Astrocyte (in vitro differentiated cells and primary cell): ENCODE measurements at regions not wholly inside any gene's neighbourhood (a gene's known extent, or its start where the extent isn't known, plus 50 kb on each side); places are given as distances from the start of the nearest gene placed in this dataset.

ENCODE experiments used
- DNase-seq: peaks from one replicate; pipeline ENCODE4 v3.0.0-alpha.2; 2010; ENCODE audit warnings: low read depth
- FAIRE-seq: peaks from 2 replicates; lab custom pipeline; 2011; peaks lifted over from hg19 to GRCh38; lab: Jason Lieb, UNC
- H2AFZ ChIP-seq: 2 replicates; pipeline ENCODE4 v1.6.0; 2012; ENCODE audit warnings: low read depth, low read length, inconsistent platforms
- H3K27ac ChIP-seq: 2 replicates; pipeline ENCODE4 v1.5.1; 2011; ENCODE audit warnings: low read depth, low read length, inconsistent platforms
- H3K27me3 ChIP-seq: 2 replicates; pipeline ENCODE4 v1.6.0; 2011; ENCODE audit warnings: low read length, inconsistent platforms; ENCODE audit not compliant: insufficient read depth
- H3K36me3 ChIP-seq: 2 replicates; pipeline ENCODE4 v1.5.1; 2011; ENCODE audit warnings: low read length, inconsistent platforms; ENCODE audit not compliant: insufficient read depth
- H3K4me1 ChIP-seq: 2 replicates; pipeline ENCODE4 v1.5.1; 2011; ENCODE audit warnings: low read length, inconsistent platforms; ENCODE audit not compliant: insufficient read depth
- H3K4me2 ChIP-seq: 2 replicates; pipeline ENCODE4 v1.6.0; 2012; ENCODE audit warnings: low read length, inconsistent platforms
- H3K4me3 ChIP-seq: 2 replicates; pipeline ENCODE4 v1.5.1; 2011; ENCODE audit warnings: low read depth, mild to moderate bottlenecking, low read length, inconsistent platforms; ENCODE audit not compliant: insufficient read depth
- H3K79me2 ChIP-seq: 2 replicates; pipeline ENCODE4 v1.6.0; 2012; ENCODE audit warnings: mild to moderate bottlenecking, low read length, inconsistent platforms; ENCODE audit not compliant: insufficient read depth
- H3K9ac ChIP-seq: 2 replicates; pipeline ENCODE4 v1.6.0; 2012; ENCODE audit warnings: mild to moderate bottlenecking, low read length, inconsistent platforms
- H3K9me3 ChIP-seq: 2 replicates; pipeline ENCODE4 v1.5.1; 2012; ENCODE audit warnings: low read depth, mild to moderate bottlenecking, low read length, inconsistent platforms; ENCODE audit not compliant: insufficient read depth
- H4K20me1 ChIP-seq: 2 replicates; pipeline ENCODE4 v1.6.0; 2012; ENCODE audit warnings: low read length, inconsistent platforms; ENCODE audit not compliant: insufficient read depth
- H3K27ac Mint-ChIP-seq: one replicate; pipeline ENCODE4 v1.8.0; 2021; ENCODE audit warnings: mild to moderate bottlenecking, mixed read lengths; ENCODE audit not compliant: unreplicated experiment
- H3K27me3 Mint-ChIP-seq: one replicate; pipeline ENCODE4 v1.8.0; 2021; ENCODE audit warnings: low read depth, mixed read lengths; ENCODE audit not compliant: unreplicated experiment
- H3K36me3 Mint-ChIP-seq: one replicate; pipeline ENCODE4 v1.8.0; 2021; ENCODE audit warnings: low read depth, mixed read lengths; ENCODE audit not compliant: unreplicated experiment
- H3K4me1 Mint-ChIP-seq: one replicate; pipeline ENCODE4 v1.8.0; 2021; ENCODE audit warnings: low read depth, mixed read lengths; ENCODE audit not compliant: unreplicated experiment
- H3K4me3 Mint-ChIP-seq: one replicate; pipeline ENCODE4 v1.8.0; 2021; ENCODE audit warnings: mild to moderate bottlenecking, moderate library complexity, mixed read lengths; ENCODE audit not compliant: unreplicated experiment
- H3K9me3 Mint-ChIP-seq: one replicate; pipeline ENCODE4 v1.8.0; 2021; ENCODE audit warnings: mild to moderate bottlenecking, mixed read lengths; ENCODE audit not compliant: unreplicated experiment
- CTCF ChIP-seq: IDR thresholded peaks from 2 replicates; pipeline ENCODE4 v1.5.1; 2011; ENCODE audit warnings: low read depth, mild to moderate bottlenecking, inconsistent platforms, low read length, moderate library complexity; ENCODE audit not compliant: insufficient read depth
- EZH2 ChIP-seq: IDR thresholded peaks from 2 replicates; pipeline ENCODE4 v1.6.1; 2012; ENCODE audit warnings: mild to moderate bottlenecking, low read length, inconsistent platforms; ENCODE audit not compliant: insufficient read depth

- Histone ChIP-seq H3K9me3 (no peaks in the 10 kb centered on the region), H3K36me3 (no peaks in the 10 kb centered on the region), H3K27me3 (no peaks in the 10 kb centered on the region), H2AFZ (peak overlapping the region; percentile 73), H3K79me2 (no peaks in the 10 kb centered on the region), H3K27ac (peak overlapping the region; percentile 90), H3K4me3 (no peak overlapping the region), H3K9ac (peak overlapping the region; percentile 65), H3K4me2 (peak overlapping the region; percentile 79), H4K20me1 (no peaks in the 10 kb centered on the region), H3K4me1 (peaks cover 42% of the 10 kb centered on the region)
- Mint-ChIP-seq H3K27me3 (no peaks in the 10 kb centered on the region), H3K4me3 (peak overlapping the region; percentile 69), H3K36me3 (no peaks in the 10 kb centered on the region), H3K4me1 (peaks cover 49% of the 10 kb centered on the region), H3K9me3 (peaks cover 2% of the 10 kb centered on the region), H3K27ac (peak overlapping the region; percentile 99)
- FAIRE-seq, result no peak
- TF ChIP-seq EZH2, result no peak
- TF ChIP-seq CTCF, result no peak
- peak; percentile 40 for DNase-seq
These were observed 161.8 kb upstream of the TBL1XR1 start for GRCh38 chr3:177358977-177359592.

GRCh38 chr3:177359593-177360357, 162.5 kb upstream of the TBL1XR1 start:
- peaks cover 4% of the 10 kb centered on the region for H3K27me3 Mint-ChIP-seq
- H3K27ac ChIP-seq, result peak overlapping the region; percentile 90
- no peak for FAIRE-seq
- peaks cover 49% of the 10 kb centered on the region for H3K4me1 Mint-ChIP-seq
- peak overlapping the region; percentile 82 for H3K4me2 ChIP-seq
- H3K36me3 Mint-ChIP-seq, result no peaks in the 10 kb centered on the region
- TF ChIP-seq CTCF (no peak), EZH2 (no peak)
- H2AFZ ChIP-seq, result peak overlapping the region; percentile 73
- H3K9me3 ChIP-seq, result no peaks in the 10 kb centered on the region
- H3K36me3 ChIP-seq, result no peaks in the 10 kb centered on the region
- H4K20me1 ChIP-seq, result no peaks in the 10 kb centered on the region
- H3K27ac Mint-ChIP-seq, result peak overlapping the region; percentile 99
- peak; percentile 99 for DNase-seq
- peak overlapping the region; percentile 68 for H3K9ac ChIP-seq
- H3K9me3 Mint-ChIP-seq, result peaks cover 2% of the 10 kb centered on the region
- peaks cover 42% of the 10 kb centered on the region for H3K4me1 ChIP-seq
- H3K4me3 Mint-ChIP-seq, result no peak overlapping the region
- no peaks in the 10 kb centered on the region for H3K27me3 ChIP-seq
- H3K79me2 ChIP-seq, result no peaks in the 10 kb centered on the region
- no peak overlapping the region for H3K4me3 ChIP-seq
